ENCODE measurements at regions not wholly inside any gene's neighbourhood (a gene's known extent, or its start where the extent isn't known, plus 50 kb on each side); places are given as distances from the start of the nearest gene placed in this dataset.

- Histone ChIP-seq H3K9ac (ENCODE audit: extremely low read depth, low read length, poor library complexity, severe bottlenecking) (no peak overlapping the region), H3K27ac (ENCODE audit: low read depth, low read length) (no peak overlapping the region), H3K9me3 (ENCODE audit: control insufficient read depth, low read length) (no peaks in the 10 kb centered on the region), H3K4me1 (ENCODE audit: control insufficient read depth, insufficient read depth, low read length) (no peaks in the 10 kb centered on the region), H3K36me3 (ENCODE audit: control insufficient read depth, insufficient read depth, low read length) (no peaks in the 10 kb centered on the region), H3K4me3 (ENCODE audit: low read length) (no peak overlapping the region), H3K27me3 (ENCODE audit: control insufficient read depth, insufficient read depth, low read length, poor library complexity, severe bottlenecking) (no peaks in the 10 kb centered on the region)
- 92 to 100% methylated on average over 2 to 10 of the region's 10 CpGs for WGBS, 2 experiments (ENCODE audit: insufficient coverage in 1 of 2, insufficient read length in 1 of 2)
- Mint-ChIP-seq H3K27me3 (ENCODE audit: insufficient read depth) (no peaks in the 10 kb centered on the region), H3K36me3 (ENCODE audit: low read depth) (no peaks in the 10 kb centered on the region), H3K27ac (no peak overlapping the region), H3K9me3 (no peaks in the 10 kb centered on the region), H3K4me1 (no peaks in the 10 kb centered on the region), H3K4me3 (no peak overlapping the region)
- DNase-seq: no peak
- TF ChIP-seq CTCF (conservative IDR thresholded peaks at IDR 0.05): no peak
Measured at GRCh38 chr4:29717287-29718057, 1002.7 kb upstream of the PCDH7 start.

GRCh38 chr4:29718136-29718535 lies 1002.0 kb upstream of the PCDH7 start:
- TF ChIP-seq CTCF (conservative IDR thresholded peaks at IDR 0.05): no peak
- Histone ChIP-seq H3K4me1 (ENCODE audit: control insufficient read depth, insufficient read depth, low read length) (no peaks in the 10 kb centered on the region), H3K27me3 (ENCODE audit: control insufficient read depth, insufficient read depth, low read length, poor library complexity, severe bottlenecking) (no peaks in the 10 kb centered on the region), H3K9ac (ENCODE audit: extremely low read depth, low read length, poor library complexity, severe bottlenecking) (no peak overlapping the region), H3K27ac (ENCODE audit: low read depth, low read length) (no peak overlapping the region), H3K4me3 (ENCODE audit: low read length) (no peak overlapping the region), H3K36me3 (ENCODE audit: control insufficient read depth, insufficient read depth, low read length) (no peaks in the 10 kb centered on the region), H3K9me3 (ENCODE audit: control insufficient read depth, low read length) (no peaks in the 10 kb centered on the region)
- Mint-ChIP-seq H3K27me3 (ENCODE audit: insufficient read depth) (no peaks in the 10 kb centered on the region), H3K9me3 (no peaks in the 10 kb centered on the region), H3K36me3 (ENCODE audit: low read depth) (no peaks in the 10 kb centered on the region), H3K4me1 (no peaks in the 10 kb centered on the region), H3K27ac (no peak overlapping the region), H3K4me3 (no peak overlapping the region)
- no peak for DNase-seq

- H3K9me3 Mint-ChIP-seq: no peaks in the 10 kb centered on the region
- H3K27ac Mint-ChIP-seq: no peak overlapping the region
- H3K4me1 Mint-ChIP-seq: no peaks in the 10 kb centered on the region
- no peaks in the 10 kb centered on the region for H3K27me3 Mint-ChIP-seq (ENCODE audit: insufficient read depth)
- H3K27ac ChIP-seq (ENCODE audit: low read depth, low read length): no peak overlapping the region
- H3K27me3 ChIP-seq (ENCODE audit: control insufficient read depth, insufficient read depth, low read length, poor library complexity, severe bottlenecking): no peaks in the 10 kb centered on the region
- 97 to 100% methylated on average over 3 to 6 of the region's 6 CpGs for WGBS, 2 experiments (ENCODE audit: insufficient coverage in 1 of 2, insufficient read length in 1 of 2)
- no peaks in the 10 kb centered on the region for H3K36me3 ChIP-seq (ENCODE audit: control insufficient read depth, insufficient read depth, low read length)
- H3K4me3 ChIP-seq (ENCODE audit: low read length): no peak overlapping the region
- H3K4me1 ChIP-seq (ENCODE audit: control insufficient read depth, insufficient read depth, low read length): no peaks in the 10 kb centered on the region
- no peak for TF ChIP-seq CTCF (conservative IDR thresholded peaks at IDR 0.05)
- no peaks in the 10 kb centered on the region for H3K9me3 ChIP-seq (ENCODE audit: control insufficient read depth, low read length)
- DNase-seq: no peak
- H3K4me3 Mint-ChIP-seq: no peak overlapping the region
- H3K36me3 Mint-ChIP-seq (ENCODE audit: low read depth): no peaks in the 10 kb centered on the region
- no peak overlapping the region for H3K9ac ChIP-seq (ENCODE audit: extremely low read depth, low read length, poor library complexity, severe bottlenecking)
Measured at GRCh38 chr4:29722253-29722652, 997.9 kb upstream of the PCDH7 start.
